Stimulated activated naive B cell treated with anti-CD40 and anti-IgM and Interleukin-4, amounts not matched to agents 10 μg/mL and 1 μg/mL and 100 μg/mL, for 72 hours (primary cell): ENCODE measurements at regions not wholly inside any gene's neighbourhood (a gene's known extent, or its start where the extent isn't known, plus 50 kb on each side); places are given as distances from the start of the nearest gene placed in this dataset.
"Not testable (repeated sequence)": the region's sequence is repeated elsewhere in the genome, so short reads cannot be mapped to it uniquely, and the experiment has no call there.

Experiments used
- ATAC-seq, 2 donors: fragments of 150-1000 bp; cut with Tn5 transposase; replicated peaks; 2 replicates each; pipeline ENCODE4 v1.10.0; 2021; ENCODE audit warnings: moderate library complexity in 1 of 2
- DNase-seq: peaks from one replicate; pipeline ENCODE4 v3.0.0; 2021
- H3K27ac Mint-ChIP-seq: one replicate; pipeline ENCODE4 v1.8.0; 2022; ENCODE audit warnings: mild to moderate bottlenecking, mixed read lengths
- H3K27me3 Mint-ChIP-seq, 2 donors: one replicate each; pipeline ENCODE4 v1.8.0; 2022; ENCODE audit warnings: mixed read lengths in 2 of 2
- H3K36me3 Mint-ChIP-seq, 2 donors: one replicate each; pipeline ENCODE4 v1.8.0; 2022; ENCODE audit warnings: mixed read lengths in 2 of 2, mild to moderate bottlenecking in 1 of 2
- H3K4me1 Mint-ChIP-seq, 2 donors: one replicate each; pipeline ENCODE4 v1.8.0; 2022; ENCODE audit warnings: mixed read lengths in 2 of 2, mild to moderate bottlenecking in 1 of 2
- H3K4me3 Mint-ChIP-seq, 2 donors: one replicate each; pipeline ENCODE4 v1.8.0; 2022; ENCODE audit warnings: mild to moderate bottlenecking in 2 of 2, mixed read lengths in 2 of 2, moderate library complexity in 1 of 2
- H3K9me3 Mint-ChIP-seq, 2 donors: one replicate each; pipeline ENCODE4 v1.8.0; 2022; ENCODE audit warnings: mixed read lengths in 2 of 2, mild to moderate bottlenecking in 1 of 2

GRCh38 chr7:63096141-63096540 lies 902.5 kb upstream of the ZNF722 start:
- peaks cover 8 to 15% of the 10 kb centered on the region in 2 donors for H3K9me3 Mint-ChIP-seq
- no peak for DNase-seq
- no peak for ATAC-seq
- no peaks in the 10 kb centered on the region for H3K4me1 Mint-ChIP-seq
- H3K4me3 Mint-ChIP-seq: no peak overlapping the region
- H3K27me3 Mint-ChIP-seq: no peaks in the 10 kb centered on the region
- H3K36me3 Mint-ChIP-seq: no peaks in the 10 kb centered on the region
- H3K27ac Mint-ChIP-seq: no peak overlapping the region

GRCh38 chr7:63104666-63105065 lies 894.0 kb upstream of the ZNF722 start:
- H3K36me3 Mint-ChIP-seq: no peaks in the 10 kb centered on the region
- H3K4me3 Mint-ChIP-seq: no peak overlapping the region
- DNase-seq (no peak), ATAC-seq (no peak)
- no peaks in the 10 kb centered on the region for H3K4me1 Mint-ChIP-seq
- peaks cover 6 to 26% of the 10 kb centered on the region in 2 donors for H3K9me3 Mint-ChIP-seq
- no peaks in the 10 kb centered on the region for H3K27me3 Mint-ChIP-seq
- H3K27ac Mint-ChIP-seq: no peak overlapping the region

GRCh38 chr7:63105978-63106377 lies 892.7 kb upstream of the ZNF722 start:
- Mint-ChIP-seq H3K9me3 (peaks cover 8 to 19% of the 10 kb centered on the region in 2 donors), H3K27ac (no peak overlapping the region), H3K36me3 (peaks cover 0 to 3% of the 10 kb centered on the region in 2 donors), H3K4me1 (no peaks in the 10 kb centered on the region), H3K27me3 (no peaks in the 10 kb centered on the region), H3K4me3 (no peak overlapping the region)
- no peak for DNase-seq
- ATAC-seq: no peak

GRCh38 chr7:63106506-63107388 lies 891.9 kb upstream of the ZNF722 start:
- ATAC-seq (no peak), DNase-seq (no peak)
- no peaks in the 10 kb centered on the region for H3K4me1 Mint-ChIP-seq
- no peak overlapping the region for H3K4me3 Mint-ChIP-seq
- peaks cover 8 to 16% of the 10 kb centered on the region in 2 donors for H3K9me3 Mint-ChIP-seq
- H3K36me3 Mint-ChIP-seq: peaks cover 0 to 3% of the 10 kb centered on the region in 2 donors
- H3K27ac Mint-ChIP-seq: no peak overlapping the region
- H3K27me3 Mint-ChIP-seq: no peaks in the 10 kb centered on the region

GRCh38 chr7:63111511-63111910 lies 887.1 kb upstream of the ZNF722 start:
- H3K27ac Mint-ChIP-seq, DNase-seq, H3K27me3 Mint-ChIP-seq, H3K36me3 Mint-ChIP-seq, H3K4me3 Mint-ChIP-seq, H3K4me1 Mint-ChIP-seq, ATAC-seq: not testable (repeated sequence)
- H3K9me3 Mint-ChIP-seq: peaks cover 12 to 19% of the 10 kb centered on the region in 2 donors

- no peak for ATAC-seq
- no peak overlapping the region for H3K4me3 Mint-ChIP-seq
- DNase-seq: no peak
- no peak overlapping the region for H3K27ac Mint-ChIP-seq
- H3K9me3 Mint-ChIP-seq: peaks cover 15 to 16% of the 10 kb centered on the region in 2 donors
- H3K27me3 Mint-ChIP-seq: no peaks in the 10 kb centered on the region
- peaks cover 0 to 3% of the 10 kb centered on the region in 2 donors for H3K36me3 Mint-ChIP-seq
- no peaks in the 10 kb centered on the region for H3K4me1 Mint-ChIP-seq
Measured at GRCh38 chr7:63112764-63113712, 885.6 kb upstream of the ZNF722 start.

- H3K27me3 Mint-ChIP-seq: no peaks in the 10 kb centered on the region
- H3K9me3 Mint-ChIP-seq: peaks cover 21 to 22% of the 10 kb centered on the region in 2 donors
- H3K36me3 Mint-ChIP-seq: peaks cover 0 to 3% of the 10 kb centered on the region in 2 donors
- no peaks in the 10 kb centered on the region for H3K4me1 Mint-ChIP-seq
- H3K4me3 Mint-ChIP-seq: no peak overlapping the region
- ATAC-seq (no peak), DNase-seq (no peak)
- no peak overlapping the region for H3K27ac Mint-ChIP-seq
Measured at GRCh38 chr7:63113713-63114285, 884.9 kb upstream of the ZNF722 start.

- no peak overlapping the region for H3K4me3 Mint-ChIP-seq
- H3K4me1 Mint-ChIP-seq: no peaks in the 10 kb centered on the region
- H3K27ac Mint-ChIP-seq: no peak overlapping the region
- H3K9me3 Mint-ChIP-seq: peaks cover 21 to 22% of the 10 kb centered on the region in 2 donors
- DNase-seq (no peak), ATAC-seq (no peak)
- no peaks in the 10 kb centered on the region for H3K27me3 Mint-ChIP-seq
- H3K36me3 Mint-ChIP-seq: peaks cover 0 to 3% of the 10 kb centered on the region in 2 donors
Measured at GRCh38 chr7:63114371-63114985, 884.2 kb upstream of the ZNF722 start.
